Gastrocnemius medialis (tissue), 4 donors: ENCODE measurements at regions not wholly inside any gene's neighbourhood (a gene's known extent, or its start where the extent isn't known, plus 50 kb on each side); places are given as distances from the start of the nearest gene placed in this dataset.

Experiments
- ATAC-seq, 2 donors: fragments of 150-250 bp; one replicate each; pipeline ENCODE4 v1.9.1; 2016
- DNase-seq, 2 donors: peaks; one replicate each; pipeline ENCODE4 v3.0.0-alpha.2; 2019
- H3K27ac ChIP-seq, 4 donors: fragments of 200-600 bp; sonication (generic); 1 replicate in 1 of 4; 2 replicates in 3 of 4; pipeline ENCODE4 v1.5.1; 2016 to 2018; ENCODE audit warnings: mild to moderate bottlenecking in 2 of 4, moderate library complexity in 1 of 4
- H3K27me3 ChIP-seq, 3 donors: fragments of 200-600 bp; sonication (generic) in 2 of 3; 1 replicate in 1 of 3; 2 replicates in 2 of 3; pipeline versions ENCODE4 v1.5.1 to v1.6.0; 2016 to 2019; ENCODE audit warnings: mild to moderate bottlenecking in 1 of 3, moderate library complexity in 1 of 3
- H3K36me3 ChIP-seq, 2 donors: fragments of 200-600 bp; sonication (generic) in 1 of 2; one replicate each; pipeline ENCODE4 v1.5.1; 2017 to 2018
- H3K4me1 ChIP-seq, 2 donors: fragments of 200-600 bp; sonication (generic) in 1 of 2; one replicate each; pipeline ENCODE4 v1.5.1; 2016 to 2017; ENCODE audit warnings: mild to moderate bottlenecking in 2 of 2
- H3K4me3 ChIP-seq, 4 donors: fragments of 200-600 bp; sonication (generic) in 3 of 4; 1 replicate in 1 of 4; 2 replicates in 3 of 4; pipeline ENCODE4 v1.5.1; 2016 to 2019; ENCODE audit warnings: mild to moderate bottlenecking in 2 of 4
- H3K9me3 ChIP-seq, 3 donors: fragments of 200-600 bp; sonication (generic) in 2 of 3; 1 replicate in 1 of 3; 2 replicates in 2 of 3; pipeline ENCODE4 v1.5.1; 2016 to 2019
- POLR2A ChIP-seq, 2 donors: fragments of 450-650 bp; IDR thresholded peaks; one replicate each; pipeline ENCODE4 v1.6.1; 2017; ENCODE audit warnings: antibody characterized with exemption in 2 of 2, mild to moderate bottlenecking in 2 of 2, moderate library complexity in 2 of 2
- in situ Hi-C, 4 donors: fragments of 200-750 bp; cut with MboI; loops; one replicate each; pipeline versions ENCODE4 v1.15.0 to v1.8.0; 2017; ENCODE audit warnings: low sequenced_read_pairs in 4 of 4
- intact Hi-C: fragments of 100-400 bp; cut with DNase I; formaldehyde crosslinking; loops from one replicate; pipeline ENCODE4 v1.15.1; 2023; ENCODE audit warnings: low total_unique reads
- TF ChIP-seq, protein P1 (sequence below), 5 experiments: fragments of 450-650 bp in 3 of 5; fragments of 200-600 bp in 2 of 5; sonication (generic) in 2 of 5; IDR thresholded peaks in 4 of 5; conservative IDR thresholded peaks in 1 of 5; 1 replicate in 4 of 5; 2 replicates in 1 of 5; pipeline ENCODE4 v1.5.1; 2016 to 2019; ENCODE audit warnings: antibody characterized with exemption in 5 of 5, mild to moderate bottlenecking in 3 of 5, moderate library complexity in 3 of 5

DNA sequence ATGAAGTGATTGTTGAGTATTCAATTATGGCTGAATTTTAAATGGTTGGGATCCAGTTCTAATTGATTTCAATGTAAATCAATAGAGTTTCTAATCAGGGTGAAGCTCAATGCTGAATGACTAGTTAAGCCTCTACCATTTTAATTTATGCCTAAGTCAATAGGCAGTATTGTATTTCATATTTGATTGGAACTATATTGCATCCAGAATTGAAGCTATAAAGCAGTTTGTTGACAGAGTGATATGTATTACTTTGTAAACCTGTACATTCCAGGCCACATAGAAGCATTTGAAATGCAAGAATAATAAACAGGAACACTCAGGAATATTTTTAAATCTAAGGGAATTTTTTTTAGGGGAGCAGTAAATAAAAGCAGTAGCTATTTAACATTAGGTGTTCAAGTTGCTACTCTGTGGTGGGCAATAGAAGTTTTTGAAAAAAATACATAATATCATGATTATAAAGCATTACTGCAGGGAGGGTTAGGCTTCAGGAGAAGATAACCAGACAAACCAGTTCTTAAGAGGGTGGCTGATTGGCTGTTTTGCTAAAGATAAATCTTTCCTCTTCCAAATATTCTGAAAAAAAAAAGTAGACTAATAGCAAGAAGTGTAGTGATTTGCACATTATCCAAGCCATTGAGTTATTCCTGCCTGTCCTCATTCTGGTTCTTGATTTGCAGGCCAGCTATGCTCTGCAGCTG, 492.0 kb upstream of the MEF2C start:
- no peak for ATAC-seq
- intact Hi-C loops (no loop called here), in situ Hi-C loops (no loop called here)
- Histone ChIP-seq H3K36me3 (no peaks in the 10 kb centered on the region), H3K27me3 (no peaks in the 10 kb centered on the region), H3K4me3 (no peak overlapping the region), H3K9me3 (no peaks in the 10 kb centered on the region), H3K27ac (no peak overlapping the region), H3K4me1 (peaks cover 0 to 6% of the 10 kb centered on the region in 2 donors)
- TF ChIP-seq POLR2A (IDR thresholded peaks at IDR 0.05) = no peak
- TF ChIP-seq, protein P1, sequence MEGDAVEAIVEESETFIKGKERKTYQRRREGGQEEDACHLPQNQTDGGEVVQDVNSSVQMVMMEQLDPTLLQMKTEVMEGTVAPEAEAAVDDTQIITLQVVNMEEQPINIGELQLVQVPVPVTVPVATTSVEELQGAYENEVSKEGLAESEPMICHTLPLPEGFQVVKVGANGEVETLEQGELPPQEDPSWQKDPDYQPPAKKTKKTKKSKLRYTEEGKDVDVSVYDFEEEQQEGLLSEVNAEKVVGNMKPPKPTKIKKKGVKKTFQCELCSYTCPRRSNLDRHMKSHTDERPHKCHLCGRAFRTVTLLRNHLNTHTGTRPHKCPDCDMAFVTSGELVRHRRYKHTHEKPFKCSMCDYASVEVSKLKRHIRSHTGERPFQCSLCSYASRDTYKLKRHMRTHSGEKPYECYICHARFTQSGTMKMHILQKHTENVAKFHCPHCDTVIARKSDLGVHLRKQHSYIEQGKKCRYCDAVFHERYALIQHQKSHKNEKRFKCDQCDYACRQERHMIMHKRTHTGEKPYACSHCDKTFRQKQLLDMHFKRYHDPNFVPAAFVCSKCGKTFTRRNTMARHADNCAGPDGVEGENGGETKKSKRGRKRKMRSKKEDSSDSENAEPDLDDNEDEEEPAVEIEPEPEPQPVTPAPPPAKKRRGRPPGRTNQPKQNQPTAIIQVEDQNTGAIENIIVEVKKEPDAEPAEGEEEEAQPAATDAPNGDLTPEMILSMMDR (IDR thresholded peaks at IDR 0.05 in 4 of 5, conservative IDR thresholded peaks at IDR 0.05 in 1 of 5) = no peak
- no peak for DNase-seq

DNA sequence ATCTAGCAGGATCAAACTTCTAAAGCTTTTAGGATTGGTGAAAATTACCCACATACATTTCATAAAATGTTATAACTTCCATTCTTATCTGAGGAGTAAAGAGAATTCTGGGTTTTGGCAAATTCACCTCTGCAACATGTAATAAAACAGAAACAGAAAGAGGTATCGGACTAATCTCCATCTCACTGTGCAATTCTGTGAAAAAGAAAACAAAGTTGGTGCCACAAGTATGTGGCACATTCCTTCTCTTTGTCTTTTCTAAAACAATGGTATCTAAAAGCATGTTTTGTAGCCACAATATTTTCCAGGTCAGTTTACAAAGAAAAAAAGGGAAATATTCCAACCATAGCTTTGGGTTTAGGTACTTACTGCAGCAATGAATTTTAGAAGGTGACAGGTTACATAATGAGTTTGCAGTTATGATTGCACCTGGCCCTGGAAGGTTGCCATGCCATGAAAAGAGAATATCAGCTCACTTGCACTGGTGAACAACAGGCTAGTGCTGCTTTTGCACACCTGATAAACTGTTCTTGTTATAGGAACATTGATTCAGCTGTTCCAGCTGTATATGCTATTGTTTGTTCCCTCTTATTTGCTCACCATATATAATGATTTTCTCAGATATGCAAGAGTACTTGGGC, 491.3 kb upstream of the MEF2C start:
- Histone ChIP-seq H3K9me3 (no peaks in the 10 kb centered on the region), H3K4me1 (peaks cover 0 to 6% of the 10 kb centered on the region in 2 donors), H3K27ac (no peak overlapping the region), H3K4me3 (no peak overlapping the region), H3K36me3 (no peaks in the 10 kb centered on the region), H3K27me3 (no peaks in the 10 kb centered on the region)
- TF ChIP-seq POLR2A (IDR thresholded peaks at IDR 0.05) = no peak
- intact Hi-C loops = no loop called here
- no peak for ATAC-seq
- in situ Hi-C loops = no loop called here
- DNase-seq = no peak

DNA sequence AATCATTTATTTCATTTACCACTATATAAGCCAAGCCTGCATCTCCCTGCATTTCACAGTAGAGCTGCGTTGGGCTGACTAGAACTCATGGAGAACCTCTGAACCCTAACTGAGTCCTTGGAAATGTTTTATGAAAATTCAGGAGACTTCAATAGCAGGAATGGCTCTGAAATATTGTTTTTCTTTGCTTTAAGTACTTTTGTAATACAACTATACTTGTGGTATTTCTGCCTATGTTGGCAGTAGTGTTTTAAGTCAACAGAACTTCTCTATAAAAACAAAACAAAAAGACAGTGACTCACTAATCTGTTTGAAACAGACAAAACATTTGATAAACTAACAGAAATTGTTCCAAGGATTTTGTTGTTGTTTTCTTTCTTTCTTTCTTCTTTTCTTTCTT, 489.2 kb upstream of the MEF2C start:
- DNase-seq (no peak), ATAC-seq (no peak)
- in situ Hi-C loops = no loop called here
- no peaks in the 10 kb centered on the region for H3K27me3 ChIP-seq
- no peak for TF ChIP-seq POLR2A (IDR thresholded peaks at IDR 0.05)
- TF ChIP-seq, protein P1 (IDR thresholded peaks at IDR 0.05 in 4 of 5, conservative IDR thresholded peaks at IDR 0.05 in 1 of 5) = no peak
- no peak overlapping the region for H3K27ac ChIP-seq
- H3K4me3 ChIP-seq = no peak overlapping the region
- H3K9me3 ChIP-seq = no peaks in the 10 kb centered on the region
- no peaks in the 10 kb centered on the region for H3K36me3 ChIP-seq
- intact Hi-C loops = no loop called here
- H3K4me1 ChIP-seq = peaks cover 0 to 6% of the 10 kb centered on the region in 2 donors

DNA sequence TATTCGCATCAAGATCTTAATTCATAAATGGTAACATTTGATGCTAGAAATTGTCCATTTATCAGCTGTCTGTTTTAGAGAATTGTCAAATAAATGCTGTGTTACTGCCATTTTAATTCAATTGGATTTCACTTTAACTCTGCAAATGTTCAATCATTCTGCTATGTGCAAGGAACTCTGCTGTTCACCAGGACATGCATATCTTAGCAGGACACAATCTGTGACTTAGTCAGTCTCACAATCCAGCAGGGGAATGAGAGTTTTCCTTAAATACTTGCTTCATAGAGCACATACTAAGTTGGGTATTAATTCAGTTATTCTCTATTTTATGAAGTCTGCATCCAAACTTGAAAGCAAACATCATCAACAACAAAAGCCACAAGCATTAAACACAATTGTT, 488.7 kb upstream of the MEF2C start:
- ATAC-seq (no peak), DNase-seq (no peak)
- Histone ChIP-seq H3K27ac (no peak overlapping the region), H3K36me3 (no peaks in the 10 kb centered on the region), H3K27me3 (no peaks in the 10 kb centered on the region), H3K4me1 (peaks cover 0 to 6% of the 10 kb centered on the region in 2 donors), H3K9me3 (no peaks in the 10 kb centered on the region), H3K4me3 (no peak overlapping the region)
- TF ChIP-seq POLR2A (IDR thresholded peaks at IDR 0.05) = no peak
- TF ChIP-seq, protein P1 (IDR thresholded peaks at IDR 0.05 in 4 of 5, conservative IDR thresholded peaks at IDR 0.05 in 1 of 5) = no peak
- in situ Hi-C loops (no loop called here), intact Hi-C loops (no loop called here)

DNA sequence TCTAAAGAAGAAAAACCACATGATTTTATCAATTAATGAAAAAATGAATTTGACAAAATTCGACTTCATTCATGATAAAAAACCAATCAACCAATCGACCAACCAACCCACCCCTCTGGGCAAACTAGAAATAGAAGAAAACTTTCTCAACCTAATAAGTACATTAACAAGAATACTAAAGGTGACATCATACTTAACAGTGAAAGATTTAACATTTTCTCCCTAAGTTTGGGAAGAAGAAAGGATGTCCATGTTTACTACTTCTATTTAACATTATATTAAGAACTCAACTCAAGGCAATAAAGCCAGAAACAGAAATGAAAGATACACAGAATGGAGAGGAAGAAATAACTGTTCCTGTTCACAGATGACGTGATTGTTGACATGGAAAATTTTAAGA, 476.1 kb upstream of the MEF2C start:
- in situ Hi-C loops = no loop called here
- H3K27ac ChIP-seq = no peak overlapping the region
- H3K9me3 ChIP-seq = no peaks in the 10 kb centered on the region
- no peak for TF ChIP-seq POLR2A (IDR thresholded peaks at IDR 0.05)
- TF ChIP-seq, protein P1 (IDR thresholded peaks at IDR 0.05 in 4 of 5, conservative IDR thresholded peaks at IDR 0.05 in 1 of 5) = no peak
- no peaks in the 10 kb centered on the region for H3K4me1 ChIP-seq
- H3K4me3 ChIP-seq = no peak overlapping the region
- no peaks in the 10 kb centered on the region for H3K27me3 ChIP-seq
- H3K36me3 ChIP-seq = no peaks in the 10 kb centered on the region
- ATAC-seq = no peak
- DNase-seq = no peak
- intact Hi-C loops = no loop called here
